Mesendoderm (in vitro differentiated cells): ENCODE measurements at regions not wholly inside any gene's neighbourhood (a gene's known extent, or its start where the extent isn't known, plus 50 kb on each side); places are given as distances from the start of the nearest gene placed in this dataset.

Experiments used
- DNase-seq: peaks from one replicate; pipeline ENCODE4 v3.0.0; 2013
- H2AK5ac ChIP-seq: 2 replicates; pipeline ENCODE4 v1.6.1; 2013; ENCODE audit warnings: low read length, inconsistent platforms
- H2BK120ac ChIP-seq: 2 replicates; pipeline ENCODE4 v1.6.1; 2013; ENCODE audit warnings: low read depth, mild to moderate bottlenecking, low read length, moderate library complexity, mixed read lengths
- H2BK15ac ChIP-seq: replicated peaks from 2 replicates; pipeline ENCODE4 v1.6.1; 2013; ENCODE audit warnings: low read depth, mild to moderate bottlenecking, moderate library complexity
- H2BK5ac ChIP-seq: 2 replicates; pipeline ENCODE4 v1.6.1; 2013; ENCODE audit warnings: low read length, inconsistent platforms
- H3K18ac ChIP-seq: 2 replicates; pipeline ENCODE4 v1.6.1; 2013; ENCODE audit warnings: mild to moderate bottlenecking, low read length, mixed read lengths
- H3K23ac ChIP-seq: one replicate; pipeline ENCODE4 v1.6.1; 2013; ENCODE audit warnings: low read length
- H3K27ac ChIP-seq: 2 replicates; pipeline ENCODE4 v1.5.1; 2013; ENCODE audit warnings: low read depth, mild to moderate bottlenecking, inconsistent platforms, low read length, moderate library complexity
- H3K27me3 ChIP-seq: 2 replicates; pipeline ENCODE4 v1.6.1; 2013; ENCODE audit warnings: low read length, control low read depth, mild to moderate bottlenecking, inconsistent platforms; ENCODE audit not compliant: insufficient read depth, poor library complexity
- H3K36me3 ChIP-seq: 2 replicates; pipeline ENCODE4 v1.6.1; 2013; ENCODE audit warnings: low read length, inconsistent platforms; ENCODE audit not compliant: control insufficient read depth, insufficient read depth
- H3K4ac ChIP-seq: one replicate; pipeline ENCODE4 v1.6.1; 2013; ENCODE audit warnings: low read depth, mild to moderate bottlenecking, low read length, moderate library complexity
- H3K4me1 ChIP-seq: 2 replicates; pipeline ENCODE4 v1.6.1; 2013; ENCODE audit warnings: low read depth, low read length, inconsistent platforms; ENCODE audit not compliant: control insufficient read depth
- H3K4me2 ChIP-seq: 2 replicates; pipeline ENCODE4 v1.6.1; 2013; ENCODE audit warnings: low read length
- H3K4me3 ChIP-seq: 2 replicates; pipeline ENCODE4 v1.5.1; 2013; ENCODE audit warnings: mild to moderate bottlenecking, low read length
- H3K56ac ChIP-seq: one replicate; pipeline ENCODE4 v1.6.1; 2013; ENCODE audit warnings: low read length
- H3K79me1 ChIP-seq: 2 replicates; pipeline ENCODE4 v1.6.1; 2013; ENCODE audit warnings: low read length, inconsistent platforms
- H3K79me2 ChIP-seq: 2 replicates; pipeline ENCODE4 v1.6.1; 2013; ENCODE audit warnings: mild to moderate bottlenecking, low read length; ENCODE audit not compliant: control insufficient read depth, insufficient read depth
- H3K9ac ChIP-seq: 2 replicates; pipeline ENCODE4 v1.6.1; 2013; ENCODE audit warnings: low read length, inconsistent platforms
- H4K5ac ChIP-seq: one replicate; pipeline ENCODE4 v1.6.1; 2013; ENCODE audit warnings: low read length
- H4K8ac ChIP-seq: one replicate; pipeline ENCODE4 v1.6.1; 2013; ENCODE audit warnings: low read depth, mild to moderate bottlenecking, control low read depth, low read length, moderate library complexity
- WGBS: extraction: QIAGEN DNeasy Blood & Tissue Kit; methylation state at CpG from one replicate; pipeline ENCODE4 v1.1.7; 2013; ENCODE audit warnings: low lambda C conversion rate, missing lambda C conversion rate; ENCODE audit not compliant: insufficient coverage; ENCODE audit errors: extremely low coverage; 5-methylcytosine and 5-hydroxymethylcytosine counted together

GRCh38 chr20:60091305-60091704 lies 133.1 kb downstream of the CDH26 start:
- Histone ChIP-seq H3K4me1 (no peaks in the 10 kb centered on the region), H3K79me2 (no peaks in the 10 kb centered on the region), H3K23ac (no peak overlapping the region), H2BK5ac (no peak overlapping the region), H3K4ac (no peak overlapping the region), H3K36me3 (no peaks in the 10 kb centered on the region), H4K8ac (no peak overlapping the region), H3K27ac (no peak overlapping the region), H3K4me2 (no peak overlapping the region), H2BK15ac (no peak overlapping the region), H3K18ac (no peak overlapping the region), H3K79me1 (no peaks in the 10 kb centered on the region), H3K4me3 (no peak overlapping the region), H3K27me3 (no peaks in the 10 kb centered on the region), H2BK120ac (no peak overlapping the region), H3K9ac (no peak overlapping the region), H2AK5ac (no peak overlapping the region), H4K5ac (no peak overlapping the region), H3K56ac (no peak overlapping the region)
- no CpG with 5 or more reads among the region's 5 CpGs for WGBS
- no peak for DNase-seq

- H3K4me2 ChIP-seq: no peak overlapping the region
- H3K79me2 ChIP-seq: no peaks in the 10 kb centered on the region
- no peak overlapping the region for H4K5ac ChIP-seq
- WGBS: no CpG with 5 or more reads among the region's 1 CpG
- no peak for DNase-seq
- no peak overlapping the region for H2BK15ac ChIP-seq
- no peaks in the 10 kb centered on the region for H3K27me3 ChIP-seq
- no peak overlapping the region for H3K9ac ChIP-seq
- no peak overlapping the region for H2BK5ac ChIP-seq
- H2AK5ac ChIP-seq: no peak overlapping the region
- no peak overlapping the region for H3K4ac ChIP-seq
- H3K4me3 ChIP-seq: no peak overlapping the region
- no peaks in the 10 kb centered on the region for H3K36me3 ChIP-seq
- H3K23ac ChIP-seq: no peak overlapping the region
- H3K4me1 ChIP-seq: no peaks in the 10 kb centered on the region
- no peak overlapping the region for H3K56ac ChIP-seq
- H3K18ac ChIP-seq: no peak overlapping the region
- no peak overlapping the region for H3K27ac ChIP-seq
- H4K8ac ChIP-seq: no peak overlapping the region
- H2BK120ac ChIP-seq: no peak overlapping the region
- H3K79me1 ChIP-seq: no peaks in the 10 kb centered on the region
Observed at GRCh38 chr20:60091861-60092260, 133.6 kb downstream of the CDH26 start.

- H2BK120ac ChIP-seq: no peak overlapping the region
- no peak overlapping the region for H3K4ac ChIP-seq
- no peak overlapping the region for H4K8ac ChIP-seq
- H3K9ac ChIP-seq: no peak overlapping the region
- no peaks in the 10 kb centered on the region for H3K27me3 ChIP-seq
- H3K56ac ChIP-seq: no peak overlapping the region
- H3K4me3 ChIP-seq: no peak overlapping the region
- no peak overlapping the region for H3K4me2 ChIP-seq
- H2BK5ac ChIP-seq: no peak overlapping the region
- no peak overlapping the region for H2BK15ac ChIP-seq
- no peak for DNase-seq
- H3K4me1 ChIP-seq: no peaks in the 10 kb centered on the region
- H3K27ac ChIP-seq: no peak overlapping the region
- no peak overlapping the region for H3K23ac ChIP-seq
- no peaks in the 10 kb centered on the region for H3K36me3 ChIP-seq
- H3K18ac ChIP-seq: no peak overlapping the region
- no peaks in the 10 kb centered on the region for H3K79me1 ChIP-seq
- no peak overlapping the region for H2AK5ac ChIP-seq
- H3K79me2 ChIP-seq: no peaks in the 10 kb centered on the region
- H4K5ac ChIP-seq: no peak overlapping the region
Observed at GRCh38 chr20:60092729-60093128, 134.5 kb downstream of the CDH26 start.

GRCh38 chr20:60095456-60095855 lies 137.2 kb downstream of the CDH26 start:
- no peak overlapping the region for H3K4ac ChIP-seq
- no peaks in the 10 kb centered on the region for H3K27me3 ChIP-seq
- H3K23ac ChIP-seq: no peak overlapping the region
- WGBS: no CpG with 5 or more reads among the region's 5 CpGs
- no peak overlapping the region for H3K56ac ChIP-seq
- H3K79me2 ChIP-seq: no peaks in the 10 kb centered on the region
- no peak overlapping the region for H3K9ac ChIP-seq
- no peaks in the 10 kb centered on the region for H3K36me3 ChIP-seq
- no peak overlapping the region for H3K18ac ChIP-seq
- no peak overlapping the region for H3K4me3 ChIP-seq
- H3K4me1 ChIP-seq: no peaks in the 10 kb centered on the region
- H4K8ac ChIP-seq: no peak overlapping the region
- H3K27ac ChIP-seq: no peak overlapping the region
- no peak overlapping the region for H4K5ac ChIP-seq
- no peak overlapping the region for H3K4me2 ChIP-seq
- no peak overlapping the region for H2BK15ac ChIP-seq
- no peak overlapping the region for H2AK5ac ChIP-seq
- no peak overlapping the region for H2BK5ac ChIP-seq
- no peak for DNase-seq
- no peak overlapping the region for H2BK120ac ChIP-seq
- no peaks in the 10 kb centered on the region for H3K79me1 ChIP-seq

- Histone ChIP-seq H2BK120ac (no peak overlapping the region), H3K4me3 (no peak overlapping the region), H3K79me2 (no peaks in the 10 kb centered on the region), H3K4ac (no peak overlapping the region), H3K18ac (no peak overlapping the region), H3K56ac (no peak overlapping the region), H4K5ac (no peak overlapping the region), H3K4me1 (no peaks in the 10 kb centered on the region), H3K36me3 (no peaks in the 10 kb centered on the region), H3K27me3 (no peaks in the 10 kb centered on the region), H3K23ac (no peak overlapping the region), H4K8ac (no peak overlapping the region), H2BK5ac (no peak overlapping the region), H3K9ac (no peak overlapping the region), H3K4me2 (no peak overlapping the region), H3K27ac (no peak overlapping the region), H2BK15ac (no peak overlapping the region), H3K79me1 (no peaks in the 10 kb centered on the region), H2AK5ac (no peak overlapping the region)
- no peak for DNase-seq
- no CpG with 5 or more reads among the region's 10 CpGs for WGBS
Observed at GRCh38 chr20:60096166-60096565, 137.9 kb downstream of the CDH26 start.

GRCh38 chr20:60097285-60097684 lies 139.1 kb downstream of the CDH26 start:
- Histone ChIP-seq H3K27ac (no peak overlapping the region), H3K4me2 (no peak overlapping the region), H4K5ac (no peak overlapping the region), H3K79me1 (no peaks in the 10 kb centered on the region), H2BK15ac (no peak overlapping the region), H4K8ac (no peak overlapping the region), H2AK5ac (no peak overlapping the region), H2BK120ac (no peak overlapping the region), H3K4ac (no peak overlapping the region), H3K79me2 (no peaks in the 10 kb centered on the region), H3K27me3 (no peaks in the 10 kb centered on the region), H3K18ac (no peak overlapping the region), H3K23ac (no peak overlapping the region), H3K36me3 (no peaks in the 10 kb centered on the region), H3K9ac (no peak overlapping the region), H3K4me3 (no peak overlapping the region), H2BK5ac (no peak overlapping the region), H3K56ac (no peak overlapping the region), H3K4me1 (no peaks in the 10 kb centered on the region)
- no CpG with 5 or more reads among the region's 4 CpGs for WGBS
- no peak for DNase-seq
